ENCODE measurements at regions not wholly inside any gene's neighbourhood (a gene's known extent, or its start where the extent isn't known, plus 50 kb on each side); places are given as distances from the start of the nearest gene placed in this dataset.

DNA sequence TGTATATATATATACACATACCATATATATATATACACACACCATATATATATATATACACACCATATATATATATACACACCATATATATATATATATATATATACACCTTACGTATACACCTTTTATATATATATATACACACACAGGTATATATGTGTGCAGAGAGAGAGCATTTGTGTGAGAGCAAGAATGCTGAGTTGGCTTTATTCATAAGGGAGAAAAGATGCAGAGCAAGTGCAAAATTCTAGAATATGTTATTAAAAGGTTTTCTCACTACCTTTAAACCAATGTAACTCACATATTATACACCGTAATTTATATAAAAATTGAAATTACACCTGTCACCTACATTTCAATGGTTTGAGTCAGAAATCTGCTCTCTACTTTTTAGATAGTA is 107.2 kb upstream of the ALCAM start:
- H3K4me3 ChIP-seq (ENCODE audit: low read depth, low read length), result no peak overlapping the region
- no peak for TF ChIP-seq CTCF (conservative IDR thresholded peaks at IDR 0.05; ENCODE audit: low read depth, low read length)
- DNase-seq (ENCODE audit: low read depth), result no peak

- no peak for DNase-seq (ENCODE audit: low read depth)
- H3K4me3 ChIP-seq (ENCODE audit: low read depth, low read length), result no peak overlapping the region
- no peak for TF ChIP-seq CTCF (conservative IDR thresholded peaks at IDR 0.05; ENCODE audit: low read depth, low read length)
Measured at GRCh38 chr3:105260385-105260784, 106.3 kb upstream of the ALCAM start.

DNA sequence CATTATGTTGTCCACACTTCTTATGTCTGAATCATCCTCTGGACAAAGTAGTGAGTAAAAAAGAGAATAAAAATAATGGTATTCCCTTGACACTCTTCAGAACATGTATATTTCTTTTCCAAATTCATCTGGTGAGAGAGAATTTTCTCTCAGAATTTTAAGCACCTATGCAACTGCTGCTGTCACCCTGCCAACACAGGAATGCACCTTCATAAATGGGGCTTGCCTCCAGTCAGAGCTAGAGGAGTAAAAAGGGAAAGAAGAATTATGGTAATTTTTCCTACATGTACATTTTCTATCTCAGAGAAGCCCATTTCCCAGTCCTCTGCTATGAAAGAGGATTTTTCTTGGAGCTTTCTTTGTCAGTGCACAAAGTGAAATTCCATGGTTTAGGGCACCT is 92.2 kb upstream of the ALCAM start:
- TF ChIP-seq CTCF (conservative IDR thresholded peaks at IDR 0.05; ENCODE audit: low read depth, low read length), result no peak
- no peak for DNase-seq (ENCODE audit: low read depth)
- H3K4me3 ChIP-seq (ENCODE audit: low read depth, low read length), result no peak overlapping the region

DNA sequence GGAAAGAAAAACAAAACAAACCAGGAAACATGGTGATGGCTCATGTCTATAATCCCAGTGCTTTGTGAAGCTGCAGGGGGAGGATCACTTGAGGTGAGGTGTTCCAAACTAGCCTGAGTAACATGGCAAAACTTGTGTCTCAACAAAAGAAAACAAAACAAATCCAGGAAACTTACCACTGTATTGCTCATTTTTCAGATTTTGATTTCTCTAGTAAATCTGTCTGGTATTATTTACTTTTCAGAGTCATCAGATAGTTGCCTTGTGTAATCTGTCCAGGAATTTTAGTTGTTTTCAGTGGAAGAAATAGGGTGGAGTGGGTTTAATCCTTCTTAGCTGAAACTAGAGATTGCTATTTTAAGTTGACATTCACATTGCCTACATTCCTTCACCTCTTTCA is 91.8 kb upstream of the ALCAM start:
- no peak overlapping the region for H3K4me3 ChIP-seq (ENCODE audit: low read depth, low read length)
- TF ChIP-seq CTCF (conservative IDR thresholded peaks at IDR 0.05; ENCODE audit: low read depth, low read length), result no peak
- no peak for DNase-seq (ENCODE audit: low read depth)

DNA sequence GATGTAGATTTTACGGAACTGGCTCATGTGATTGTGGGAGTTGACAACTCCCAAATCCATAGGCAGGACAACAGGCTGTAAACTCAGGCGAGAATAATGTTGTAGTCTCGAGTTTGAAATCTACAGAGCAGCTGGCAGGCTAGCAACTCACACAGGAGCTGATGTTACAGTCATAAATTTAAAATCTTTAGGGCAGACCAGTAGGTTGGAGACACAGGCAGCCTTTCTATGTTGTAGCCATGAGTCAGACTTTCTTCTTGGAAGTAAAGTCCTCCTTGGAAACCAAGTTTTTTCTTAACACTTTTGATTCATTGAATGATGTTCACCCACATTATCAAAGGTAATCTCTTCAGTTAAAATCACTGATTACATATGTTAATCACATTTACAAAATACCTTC is 89.1 kb upstream of the ALCAM start:
- no peak for TF ChIP-seq CTCF (conservative IDR thresholded peaks at IDR 0.05; ENCODE audit: low read depth, low read length)
- no peak for DNase-seq (ENCODE audit: low read depth)
- H3K4me3 ChIP-seq (ENCODE audit: low read depth, low read length), result no peak overlapping the region

DNA sequence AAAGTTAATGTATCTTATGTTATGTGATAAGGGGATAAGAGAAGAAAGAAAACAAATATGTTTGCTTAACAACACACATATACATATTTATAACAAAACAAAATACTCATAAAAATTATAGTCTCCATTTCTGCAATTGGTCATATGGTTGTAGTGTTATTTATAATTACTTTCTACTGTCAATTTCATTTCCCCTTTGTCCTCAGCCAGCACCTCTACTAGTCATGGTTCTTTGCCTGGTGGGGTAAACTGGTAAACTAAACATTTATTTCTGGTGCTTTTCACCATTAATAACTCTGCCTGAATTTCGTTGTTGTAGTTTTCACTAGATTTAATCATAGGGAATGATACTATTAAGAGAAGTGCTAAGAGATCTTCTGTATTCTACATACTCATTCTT is 88.0 kb upstream of the ALCAM start:
- TF ChIP-seq CTCF (conservative IDR thresholded peaks at IDR 0.05; ENCODE audit: low read depth, low read length), result no peak
- no peak for DNase-seq (ENCODE audit: low read depth)
- H3K4me3 ChIP-seq (ENCODE audit: low read depth, low read length), result no peak overlapping the region

- TF ChIP-seq CTCF (conservative IDR thresholded peaks at IDR 0.05; ENCODE audit: low read depth, low read length), result no peak
- H3K4me3 ChIP-seq (ENCODE audit: low read depth, low read length), result no peak overlapping the region
- DNase-seq (ENCODE audit: low read depth), result no peak
Measured at GRCh38 chr3:105281989-105282388, 84.7 kb upstream of the ALCAM start.
